GM18499 (cell line): ENCODE measurements at regions not wholly inside any gene's neighbourhood (a gene's known extent, or its start where the extent isn't known, plus 50 kb on each side); places are given as distances from the start of the nearest gene placed in this dataset.

Experiments
- ATAC-seq: cut with Tn5 transposase; IDR thresholded peaks from one replicate; pipeline ENCODE4 v1.9.1; 2021; ENCODE audit warnings: moderate number of reproducible peaks; ENCODE audit not compliant: insufficient read depth, unreplicated experiment

DNA sequence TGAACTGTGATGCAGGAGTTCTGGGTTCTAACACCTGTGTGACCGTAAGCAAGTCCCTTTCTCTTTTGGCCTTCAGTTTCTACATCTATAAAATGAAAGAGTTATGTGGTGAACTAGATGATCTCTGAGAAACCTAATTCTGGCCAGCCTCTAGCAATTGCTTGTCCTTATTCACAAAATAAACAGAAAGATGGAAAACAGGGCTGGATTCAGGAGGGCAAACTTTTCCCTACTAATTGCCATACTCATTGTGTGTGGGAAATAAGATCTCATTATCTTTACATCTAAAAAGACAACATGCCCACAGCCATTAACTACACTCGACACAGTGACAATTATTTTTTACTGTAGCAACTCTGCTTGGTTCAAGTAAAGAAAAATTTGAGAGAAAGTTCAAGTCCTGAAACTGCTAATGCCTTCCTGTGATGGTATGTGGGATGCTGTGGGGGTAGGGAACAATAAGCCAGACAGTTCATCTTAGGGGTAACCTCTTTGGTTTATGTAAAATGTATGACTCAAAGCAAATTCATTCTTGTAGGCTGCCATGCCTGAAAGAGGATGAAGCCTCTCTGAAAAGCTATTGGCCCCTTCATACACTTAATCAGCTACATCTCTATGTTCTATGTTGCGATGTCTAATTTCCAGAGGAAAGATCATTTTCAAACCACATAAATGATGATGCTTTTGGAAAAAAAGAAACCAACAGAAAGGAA is 177.6 kb upstream of the BCL6 start:
- ATAC-seq, result no peak

DNA sequence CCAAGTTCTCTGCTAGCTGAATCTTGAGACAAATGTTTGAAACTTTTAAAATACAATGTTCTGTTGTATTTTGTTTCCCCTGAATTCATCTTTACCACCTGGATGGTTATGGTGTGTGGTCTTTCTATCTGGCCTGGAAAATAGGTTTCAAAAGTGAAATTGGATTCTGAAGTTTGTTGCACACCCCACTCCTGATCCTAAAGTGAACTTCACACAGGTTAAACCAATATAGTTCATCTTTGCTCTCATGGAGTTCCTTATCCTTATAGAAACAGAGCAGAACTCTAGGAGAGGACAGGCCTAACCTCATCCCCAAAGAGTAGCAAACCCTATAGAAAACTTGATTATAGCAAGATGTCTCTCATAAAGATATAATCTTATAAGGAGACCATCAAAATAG is 179.4 kb upstream of the BCL6 start:
- no peak for ATAC-seq

DNA sequence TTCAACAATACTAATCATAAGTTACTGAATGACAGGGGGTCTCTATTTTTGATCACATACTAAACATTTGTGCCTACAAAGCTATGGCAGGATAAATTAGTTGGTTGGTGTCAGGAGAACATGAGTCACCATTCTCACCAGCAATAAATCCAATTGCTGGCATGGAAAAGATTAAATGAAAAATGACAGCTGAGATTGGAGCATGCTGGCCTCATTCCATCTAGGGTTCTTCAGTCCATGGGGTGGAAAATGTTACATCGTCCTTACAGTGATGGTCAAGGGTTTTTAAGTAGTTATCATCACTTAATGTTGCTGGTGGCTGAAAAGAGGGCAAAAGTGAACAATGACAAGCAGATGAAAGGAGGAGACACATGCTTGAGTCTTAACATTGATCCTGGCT is 180.1 kb upstream of the BCL6 start:
- no peak for ATAC-seq

DNA sequence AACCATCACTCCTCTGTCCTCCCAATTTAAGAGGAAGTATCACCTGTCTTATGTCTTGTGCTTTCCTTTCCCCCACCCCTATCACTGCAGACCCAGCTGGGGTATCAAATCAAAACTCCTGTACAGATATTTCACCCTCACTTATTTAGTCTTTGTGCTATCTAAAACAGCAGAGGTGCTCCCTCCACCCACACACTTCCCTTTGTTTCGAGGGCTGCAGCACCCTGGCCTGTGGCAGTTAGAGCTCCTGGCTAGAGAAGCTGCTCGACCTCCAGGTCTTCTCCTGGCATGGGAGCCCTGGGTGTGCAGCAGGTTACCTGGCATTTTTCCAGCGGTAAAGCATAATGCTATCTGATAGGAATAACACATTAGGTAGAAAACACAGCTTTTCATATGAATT is 181.4 kb upstream of the BCL6 start:
- no peak for ATAC-seq

DNA sequence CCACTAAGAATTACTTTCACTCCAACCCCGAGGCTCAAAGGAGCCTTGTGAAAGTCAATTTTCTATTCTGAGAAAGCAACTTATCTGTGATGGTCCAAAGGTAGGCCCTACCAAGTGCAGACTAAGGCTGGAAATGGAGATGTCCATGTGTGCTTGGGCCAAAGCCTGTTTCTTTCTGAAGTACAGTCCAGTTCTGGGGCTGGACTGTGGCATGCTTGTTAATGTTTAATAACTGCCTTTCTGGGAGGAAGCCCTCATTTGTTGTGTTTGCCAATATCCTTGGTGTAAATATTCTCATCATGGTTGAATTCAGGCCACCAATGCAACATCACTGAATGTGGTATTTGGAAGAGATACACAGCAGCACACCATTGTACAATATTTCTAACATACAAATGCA is 182.3 kb upstream of the BCL6 start:
- ATAC-seq, result no peak

DNA sequence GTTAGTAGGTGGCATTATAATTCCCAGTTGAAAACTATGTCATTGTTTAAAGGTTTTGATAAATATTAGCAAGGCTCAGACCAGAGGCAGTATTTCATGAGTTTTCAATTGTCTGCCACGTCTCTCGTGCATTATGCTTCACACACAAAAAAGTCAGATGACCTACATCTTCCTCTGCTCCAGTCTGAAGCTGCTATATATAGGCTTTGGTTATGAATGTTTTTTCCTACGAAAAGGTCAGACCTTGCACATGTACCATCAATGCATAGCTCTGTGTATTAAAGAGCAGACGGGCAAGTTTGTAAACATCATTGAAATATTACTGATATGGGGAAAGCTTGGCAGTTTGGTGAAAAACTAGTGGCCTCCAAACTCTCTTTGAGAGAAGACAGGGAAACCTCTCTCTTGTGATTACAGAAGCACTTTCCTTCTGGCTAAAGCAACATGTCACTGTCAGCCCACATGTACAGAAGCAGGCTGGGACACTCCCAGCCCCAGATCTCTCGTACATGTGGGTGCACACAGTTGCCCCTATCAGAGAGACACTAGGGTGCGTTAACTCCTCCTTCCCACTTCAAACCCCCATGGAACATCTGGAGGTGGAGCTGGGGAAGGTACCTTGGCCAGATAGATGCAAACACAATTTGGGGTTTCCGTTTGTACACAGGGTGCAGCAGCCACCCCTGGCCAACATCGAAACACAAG is 184.0 kb upstream of the BCL6 start:
- no peak for ATAC-seq

DNA sequence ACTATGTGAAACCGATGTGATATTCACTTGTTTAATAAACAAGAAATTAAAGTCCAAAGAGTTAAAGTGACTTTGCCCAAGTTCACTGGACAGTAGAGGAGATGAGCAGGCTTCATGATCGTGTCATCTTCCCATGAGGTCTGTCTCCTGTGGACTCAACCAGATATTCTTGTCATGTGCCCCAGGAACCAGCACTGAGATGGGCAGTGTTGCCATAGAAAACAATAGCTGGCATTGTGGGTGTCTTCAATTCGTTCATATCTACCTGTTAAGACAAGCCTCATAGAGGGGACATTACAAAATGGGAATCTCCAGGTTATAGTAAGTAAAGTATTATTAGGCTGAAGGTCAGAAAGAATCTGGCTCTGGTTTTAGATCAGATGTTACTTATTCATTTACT is 184.8 kb upstream of the BCL6 start:
- no peak for ATAC-seq

DNA sequence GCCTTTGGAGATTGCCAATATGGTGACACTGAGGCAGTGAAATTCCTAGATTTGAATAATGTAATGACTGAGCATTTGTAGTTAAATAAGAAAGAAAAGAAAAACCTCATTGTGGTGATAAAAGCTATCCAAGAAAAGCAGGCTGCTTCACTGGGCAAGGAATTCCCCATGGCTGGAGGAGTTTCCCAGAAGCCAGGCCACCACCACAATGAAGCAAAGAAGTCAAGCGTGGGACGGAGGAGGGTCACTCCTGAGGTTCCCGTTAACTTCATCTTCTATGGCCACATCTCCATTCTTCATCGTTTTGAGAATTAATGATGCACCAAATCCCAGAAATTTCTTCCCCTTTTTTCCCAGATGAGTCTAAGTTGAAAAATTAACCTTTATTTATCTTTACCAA is 185.8 kb upstream of the BCL6 start:
- no peak for ATAC-seq

DNA sequence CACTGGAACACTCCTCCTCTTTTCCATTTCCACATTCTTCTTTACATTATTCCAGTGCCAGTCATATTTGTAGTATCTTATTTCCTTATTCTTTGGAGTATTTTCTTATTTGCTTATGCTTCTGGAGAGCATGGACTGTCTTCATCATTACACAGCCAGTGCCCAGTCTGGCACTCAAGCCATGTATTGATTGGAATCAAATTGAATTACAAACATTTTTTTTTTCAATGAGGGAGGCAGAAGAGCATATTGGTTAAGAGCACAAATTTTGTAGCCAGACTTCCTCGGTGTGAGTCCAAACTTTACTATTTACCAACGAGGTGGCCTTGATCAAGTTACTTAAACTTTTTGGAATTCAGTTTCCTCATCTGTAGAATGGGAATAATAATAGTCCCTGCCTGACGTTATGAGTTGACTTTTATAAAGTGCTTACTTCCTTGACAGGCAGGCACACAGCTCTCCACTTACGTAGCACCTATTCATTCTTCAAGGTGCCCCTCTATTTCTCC is 186.6 kb upstream of the BCL6 start:
- no peak for ATAC-seq

DNA sequence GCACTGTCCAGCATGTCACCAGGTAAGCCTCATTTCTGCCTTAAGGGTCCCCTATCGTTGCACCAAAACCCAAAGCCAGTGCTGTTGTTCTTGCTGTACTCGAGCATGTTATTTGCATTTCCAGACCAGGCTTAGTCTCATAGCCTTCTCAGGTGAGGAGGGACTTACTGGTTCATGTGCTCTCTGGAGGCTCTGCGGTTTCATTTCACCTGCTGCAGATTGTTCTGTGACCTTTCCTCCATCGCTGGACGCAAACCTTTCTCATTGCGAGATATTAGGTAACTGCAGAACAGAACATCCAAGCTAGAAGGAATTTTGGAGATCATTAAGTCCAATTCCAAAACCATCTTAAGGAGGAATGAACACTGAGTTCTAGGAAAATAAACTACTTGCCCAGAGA is 187.3 kb upstream of the BCL6 start:
- no peak for ATAC-seq

DNA sequence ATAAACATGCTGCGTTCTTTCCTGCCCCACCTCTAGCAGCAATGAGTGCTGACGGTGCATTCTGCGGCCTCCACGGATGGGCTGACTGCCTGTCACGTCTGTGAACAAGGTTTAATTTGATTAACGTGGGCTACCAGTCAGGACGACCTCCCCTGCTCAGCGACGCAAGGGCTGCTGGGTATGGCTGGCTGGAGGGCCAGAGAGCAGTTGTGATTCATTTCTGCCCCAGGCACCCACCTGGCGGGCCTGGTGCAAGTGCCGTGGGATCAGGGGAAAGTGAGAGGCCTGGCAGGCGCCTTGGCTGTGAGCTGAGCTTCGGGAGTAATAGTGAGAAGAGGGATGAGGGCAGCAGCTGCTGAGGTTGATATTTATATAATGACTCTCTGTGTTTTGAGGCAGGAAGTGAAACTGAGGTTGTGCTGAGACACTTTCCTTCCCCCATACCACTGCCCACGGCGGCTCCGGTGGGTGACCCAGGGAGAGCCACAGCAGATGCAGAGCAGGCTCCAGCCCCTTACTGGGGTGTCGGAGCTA is 190.4 kb upstream of the BCL6 start:
- ATAC-seq, result peak; percentile 96

DNA sequence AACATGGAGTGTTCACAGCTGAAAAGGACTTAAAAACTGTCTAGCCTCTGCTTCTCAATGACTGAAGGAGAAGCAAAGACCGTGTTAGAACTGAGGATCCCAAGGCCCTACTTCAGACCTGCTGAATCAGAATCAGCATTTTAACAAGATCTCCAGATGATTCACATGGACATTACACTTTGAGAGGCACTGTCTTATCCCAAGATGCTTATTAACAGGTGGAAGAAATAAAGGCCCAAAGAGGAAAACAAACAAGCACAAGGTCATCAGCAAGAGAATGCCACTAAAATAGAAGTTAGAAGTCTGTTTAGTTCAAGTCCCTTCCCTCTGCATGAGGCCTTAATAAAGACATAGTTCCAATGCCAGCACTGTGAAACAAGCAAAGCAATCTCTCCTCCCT is 191.4 kb upstream of the BCL6 start:
- ATAC-seq, result no peak

DNA sequence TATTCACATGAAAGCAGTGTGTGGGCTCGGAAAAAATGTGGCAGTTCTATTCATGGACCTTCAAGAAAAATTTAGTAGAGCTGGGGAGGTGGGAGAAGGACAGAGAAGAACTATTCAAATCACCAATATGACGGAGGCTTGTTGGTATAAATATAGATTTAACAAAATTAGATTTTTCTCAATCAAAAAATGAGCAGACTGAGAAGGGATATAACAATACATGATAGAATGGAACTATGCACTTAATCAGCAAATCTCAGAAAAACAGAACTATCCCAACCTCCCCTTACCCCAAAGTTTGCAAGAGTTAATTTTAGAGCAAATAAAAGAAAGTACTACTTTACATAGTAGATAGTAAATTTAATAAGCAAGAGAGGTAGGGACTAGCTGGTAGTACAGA is 194.6 kb upstream of the BCL6 start:
- ATAC-seq, result no peak

DNA sequence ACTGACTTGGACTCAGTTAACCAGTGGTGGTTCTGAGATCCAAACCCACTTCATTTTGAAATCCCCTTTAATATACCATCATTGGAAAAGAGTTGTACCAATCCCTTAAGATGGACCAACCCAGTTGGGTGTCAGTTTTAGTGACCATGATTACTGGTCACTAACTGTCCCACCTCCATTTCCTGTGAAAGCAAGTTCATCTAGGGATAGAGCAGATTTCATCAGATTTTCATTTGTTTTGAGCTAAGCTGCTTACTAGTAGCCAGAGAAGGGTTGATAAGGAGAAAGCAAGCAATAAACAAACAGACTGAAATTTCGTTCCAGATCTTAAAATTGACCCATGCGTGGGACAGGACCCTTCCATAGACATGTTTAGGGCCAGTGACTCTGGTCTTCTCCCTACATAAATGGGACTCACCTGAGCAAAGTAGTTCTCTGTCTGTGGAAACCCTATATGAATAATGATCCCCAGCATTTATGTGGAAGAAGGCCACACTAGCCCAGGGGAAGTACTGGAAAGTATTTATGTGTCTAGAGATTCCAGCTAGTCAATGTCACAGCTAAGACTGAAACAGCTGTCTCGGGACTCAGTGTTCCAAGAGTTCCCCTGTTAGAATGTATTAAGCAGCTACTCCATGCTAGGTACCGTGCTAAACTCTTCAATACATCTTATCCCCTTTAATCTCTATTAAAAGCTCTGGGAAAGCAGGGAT is 196.0 kb upstream of the BCL6 start:
- ATAC-seq, result no peak

DNA sequence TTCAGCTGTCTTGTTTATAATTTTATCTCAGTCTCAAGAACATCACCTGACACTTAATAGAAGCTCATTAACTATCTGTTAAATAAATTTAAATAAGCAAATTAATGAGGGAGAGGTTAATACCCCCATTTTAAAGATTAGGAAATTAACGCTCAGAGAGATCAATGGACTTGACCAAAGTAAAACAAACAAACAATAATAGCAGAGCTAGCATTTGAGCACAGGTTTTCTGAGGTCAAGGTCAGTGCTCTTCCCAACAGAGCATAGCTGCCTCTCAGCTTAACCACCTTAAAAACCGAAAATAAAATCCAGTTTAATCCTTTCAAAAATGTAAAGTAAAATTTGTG is 196.6 kb upstream of the BCL6 start:
- ATAC-seq, result no peak

DNA sequence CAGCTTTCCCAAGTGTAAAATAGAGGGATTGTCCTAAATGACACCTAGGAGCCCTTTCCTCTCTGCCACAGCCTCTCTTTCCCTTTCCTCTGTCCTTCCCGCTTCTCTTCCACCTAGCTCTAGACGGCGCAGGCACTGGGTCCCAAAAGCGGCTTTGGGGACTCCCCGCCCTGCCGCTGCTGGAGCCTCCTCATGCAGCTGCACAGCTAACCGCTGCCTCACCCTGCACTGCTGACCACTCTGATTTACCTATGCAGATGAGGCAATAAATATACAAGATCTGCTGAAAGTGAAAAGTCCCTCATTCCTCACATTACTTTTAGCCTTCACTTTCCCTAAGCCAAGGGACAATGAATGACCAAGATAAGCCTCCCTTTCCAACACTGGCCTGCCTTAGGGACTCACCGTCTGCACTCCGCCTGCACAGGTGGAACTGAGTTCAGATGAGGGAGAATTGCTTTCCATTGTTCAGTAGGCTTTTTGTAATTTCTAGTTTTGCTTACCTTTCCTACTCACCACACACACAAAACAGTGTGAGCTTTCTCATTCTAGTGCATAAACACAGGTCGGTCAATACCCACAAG is 197.5 kb upstream of the BCL6 start:
- no peak for ATAC-seq

DNA sequence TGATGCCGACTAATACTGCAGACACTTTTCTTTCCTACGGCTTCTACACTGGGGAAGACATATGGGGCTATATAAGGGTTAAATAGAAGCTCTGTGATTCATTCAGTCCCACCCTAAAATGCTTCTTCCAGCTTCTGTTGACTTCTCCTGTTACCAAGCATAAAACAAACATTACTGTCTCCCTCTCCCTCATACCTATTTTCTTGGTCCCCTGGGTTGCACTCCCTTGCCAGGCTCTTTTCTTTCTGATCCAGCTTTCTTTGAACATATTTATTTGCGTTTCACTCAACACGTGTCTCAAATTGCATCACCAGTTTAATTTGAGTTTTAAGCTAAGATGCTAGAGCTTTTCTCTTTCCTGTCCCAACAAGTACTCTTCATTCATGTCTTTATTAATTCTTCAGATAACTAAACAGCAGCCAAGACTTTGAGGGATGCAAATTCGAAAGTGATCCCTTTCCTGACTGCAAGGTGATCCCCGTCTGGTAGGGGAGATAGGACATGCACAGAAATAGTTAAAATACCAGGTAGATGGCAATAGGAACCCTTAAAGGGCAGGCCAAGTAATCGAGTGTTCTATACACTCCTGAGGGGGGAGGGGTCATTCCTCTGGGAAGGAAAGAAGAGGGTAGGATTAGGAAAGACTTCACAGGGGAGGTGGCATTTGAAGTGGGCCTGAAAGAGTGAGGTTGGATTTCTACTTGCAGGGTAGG is 198.6 kb upstream of the BCL6 start:
- ATAC-seq, result no peak

DNA sequence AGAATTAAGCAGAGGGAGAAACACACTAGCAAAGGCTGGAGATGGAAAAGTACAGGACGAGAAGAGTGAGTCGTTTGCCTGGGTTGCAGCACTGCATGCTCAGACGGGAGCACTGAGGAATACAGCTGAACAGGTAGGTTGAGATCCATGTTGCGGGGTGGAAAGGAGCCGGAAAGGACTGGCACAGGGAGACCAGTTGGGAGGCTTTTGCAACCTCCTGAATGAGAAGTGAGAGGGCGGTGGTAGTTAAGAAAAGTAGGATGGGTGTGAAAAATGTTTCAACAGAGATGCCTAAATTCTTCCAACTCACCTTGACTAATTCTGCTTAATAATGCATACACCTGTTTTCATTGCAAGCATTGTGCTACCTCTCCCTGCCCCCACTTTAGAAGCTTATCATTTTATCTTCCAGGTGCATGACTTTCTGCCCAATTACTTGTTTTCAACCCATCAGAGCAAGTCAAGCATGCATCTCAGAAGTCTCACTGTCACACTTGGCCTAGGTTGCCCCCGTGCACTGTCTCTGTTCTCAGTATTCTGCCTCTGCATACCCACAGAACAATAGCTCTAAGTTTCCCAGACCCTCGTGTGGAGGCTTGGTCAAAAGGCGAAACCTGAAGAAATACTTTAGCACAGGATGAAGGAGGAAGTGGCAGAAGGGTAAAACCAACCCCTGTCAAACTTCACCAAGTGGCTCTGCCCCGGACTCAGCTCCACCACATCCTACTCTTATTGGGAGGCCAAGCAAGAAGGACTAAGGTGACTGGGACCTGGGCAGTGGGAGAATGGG is 199.3 kb upstream of the BCL6 start:
- no peak for ATAC-seq

DNA sequence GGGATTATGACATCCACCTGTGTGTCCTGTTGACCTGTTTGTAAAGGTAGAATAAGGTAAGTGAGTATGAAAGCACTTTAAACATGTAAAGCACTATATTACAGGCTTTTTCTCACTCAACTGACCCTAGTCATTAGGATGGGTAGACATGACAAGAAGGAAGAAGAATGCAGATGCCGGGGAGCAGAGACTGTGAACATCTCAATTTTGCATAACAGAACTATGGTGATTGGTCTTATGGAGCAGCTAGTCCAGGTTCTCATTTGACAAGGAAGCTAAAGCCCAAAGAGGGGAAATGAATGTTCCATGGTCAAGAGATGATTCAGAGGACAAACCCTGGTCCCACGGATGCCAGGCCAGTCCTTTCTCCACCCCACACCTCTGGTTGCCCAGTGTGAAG is 200.1 kb upstream of the BCL6 start:
- no peak for ATAC-seq
